ENCODE measurements at regions not wholly inside any gene's neighbourhood (a gene's known extent, or its start where the extent isn't known, plus 50 kb on each side); places are given as distances from the start of the nearest gene placed in this dataset.
A peak's percentile ranks its signal among the peaks of the same experiment; 100 is the strongest.

GRCh38 chr2:120856421-120856862 is 120.8 kb downstream of the GLI2 start:
- ATAC-seq (no peak), DNase-seq (ENCODE audit: low spot score) (peak; percentile 25)
- H3K4me3 Mint-ChIP-seq, result no peak overlapping the region
- no peaks in the 10 kb centered on the region for H3K9me3 Mint-ChIP-seq
- no peaks in the 10 kb centered on the region for H3K4me1 Mint-ChIP-seq (ENCODE audit: low read depth in 2 of 2)
- H3K27ac Mint-ChIP-seq, result no peak overlapping the region
- no peaks in the 10 kb centered on the region for H3K27me3 Mint-ChIP-seq
- H3K36me3 Mint-ChIP-seq, result no peaks in the 10 kb centered on the region

- Mint-ChIP-seq H3K27ac (no peak overlapping the region), H3K36me3 (no peaks in the 10 kb centered on the region), H3K27me3 (no peaks in the 10 kb centered on the region), H3K9me3 (no peaks in the 10 kb centered on the region), H3K4me1 (ENCODE audit: low read depth in 2 of 2) (no peaks in the 10 kb centered on the region), H3K4me3 (no peak overlapping the region)
- DNase-seq (ENCODE audit: low spot score) (no peak), ATAC-seq (no peak)
These were observed 121.8 kb downstream of the GLI2 start for GRCh38 chr2:120857422-120857821.

GRCh38 chr2:120857931-120858330 is 122.3 kb downstream of the GLI2 start:
- Mint-ChIP-seq H3K4me3 (no peak overlapping the region), H3K36me3 (no peaks in the 10 kb centered on the region), H3K4me1 (ENCODE audit: low read depth in 2 of 2) (no peaks in the 10 kb centered on the region), H3K9me3 (no peaks in the 10 kb centered on the region), H3K27me3 (no peaks in the 10 kb centered on the region), H3K27ac (no peak overlapping the region)
- DNase-seq (ENCODE audit: low spot score) (peak; percentile 56), ATAC-seq (no peak)

GRCh38 chr2:120858361-120859106 is 122.9 kb downstream of the GLI2 start:
- no peak overlapping the region for H3K4me3 Mint-ChIP-seq
- peak; percentile 55 for DNase-seq (ENCODE audit: low spot score)
- H3K36me3 Mint-ChIP-seq, result no peaks in the 10 kb centered on the region
- H3K27ac Mint-ChIP-seq, result no peak overlapping the region
- no peaks in the 10 kb centered on the region for H3K4me1 Mint-ChIP-seq (ENCODE audit: low read depth in 2 of 2)
- peaks cover 0 to under 1% of the 10 kb centered on the region in 2 donors for H3K27me3 Mint-ChIP-seq
- no peaks in the 10 kb centered on the region for H3K9me3 Mint-ChIP-seq
- ATAC-seq, result no peak

GRCh38 chr2:120859128-120859527 is 123.5 kb downstream of the GLI2 start:
- H3K4me3 Mint-ChIP-seq, result no peak overlapping the region
- no peaks in the 10 kb centered on the region for H3K9me3 Mint-ChIP-seq
- H3K4me1 Mint-ChIP-seq (ENCODE audit: low read depth in 2 of 2), result no peaks in the 10 kb centered on the region
- H3K36me3 Mint-ChIP-seq, result no peaks in the 10 kb centered on the region
- H3K27me3 Mint-ChIP-seq, result peaks cover 0 to 2% of the 10 kb centered on the region in 2 donors
- ATAC-seq, result no peak
- no peak overlapping the region for H3K27ac Mint-ChIP-seq
- DNase-seq (ENCODE audit: low spot score), result no peak

- H3K36me3 Mint-ChIP-seq, result no peaks in the 10 kb centered on the region
- DNase-seq (ENCODE audit: low spot score) (peak; percentile 48), ATAC-seq (no peak)
- H3K9me3 Mint-ChIP-seq, result no peaks in the 10 kb centered on the region
- H3K4me1 Mint-ChIP-seq (ENCODE audit: low read depth in 2 of 2), result no peaks in the 10 kb centered on the region
- H3K27ac Mint-ChIP-seq, result no peak overlapping the region
- no peak overlapping the region for H3K4me3 Mint-ChIP-seq
- peaks cover 0 to 2% of the 10 kb centered on the region in 2 donors for H3K27me3 Mint-ChIP-seq
These were observed 124.3 kb downstream of the GLI2 start for GRCh38 chr2:120859814-120860578.

GRCh38 chr2:120860579-120860922 is 124.9 kb downstream of the GLI2 start:
- no peaks in the 10 kb centered on the region for H3K4me1 Mint-ChIP-seq (ENCODE audit: low read depth in 2 of 2)
- peaks cover 0 to 2% of the 10 kb centered on the region in 2 donors for H3K27me3 Mint-ChIP-seq
- DNase-seq (ENCODE audit: low spot score) (no peak), ATAC-seq (no peak)
- H3K36me3 Mint-ChIP-seq, result no peaks in the 10 kb centered on the region
- H3K27ac Mint-ChIP-seq, result no peak overlapping the region
- H3K9me3 Mint-ChIP-seq, result no peaks in the 10 kb centered on the region
- H3K4me3 Mint-ChIP-seq, result no peak overlapping the region

- Mint-ChIP-seq H3K4me1 (ENCODE audit: low read depth in 2 of 2) (no peaks in the 10 kb centered on the region), H3K9me3 (no peaks in the 10 kb centered on the region), H3K36me3 (no peaks in the 10 kb centered on the region), H3K27ac (no peak overlapping the region), H3K4me3 (no peak overlapping the region), H3K27me3 (peaks cover 0 to 5% of the 10 kb centered on the region in 2 donors)
- no peak for ATAC-seq
- no peak for DNase-seq (ENCODE audit: low spot score)
These were observed 125.5 kb downstream of the GLI2 start for GRCh38 chr2:120861191-120861575.

- no peak overlapping the region for H3K27ac Mint-ChIP-seq
- no peaks in the 10 kb centered on the region for H3K36me3 Mint-ChIP-seq
- DNase-seq (ENCODE audit: low spot score) (peak; percentile 58), ATAC-seq (no peak)
- no peak overlapping the region for H3K4me3 Mint-ChIP-seq
- no peaks in the 10 kb centered on the region for H3K9me3 Mint-ChIP-seq
- no peaks in the 10 kb centered on the region for H3K4me1 Mint-ChIP-seq (ENCODE audit: low read depth in 2 of 2)
- H3K27me3 Mint-ChIP-seq, result peaks cover 0 to 7% of the 10 kb centered on the region in 2 donors
These were observed 126.0 kb downstream of the GLI2 start for GRCh38 chr2:120861576-120862191.

GRCh38 chr2:120862201-120863060 is 126.8 kb downstream of the GLI2 start:
- H3K36me3 Mint-ChIP-seq, result no peaks in the 10 kb centered on the region
- ATAC-seq (no peak), DNase-seq (ENCODE audit: low spot score) (peak; percentile 44)
- no peaks in the 10 kb centered on the region for H3K4me1 Mint-ChIP-seq (ENCODE audit: low read depth in 2 of 2)
- peaks cover 0 to 7% of the 10 kb centered on the region in 2 donors for H3K27me3 Mint-ChIP-seq
- H3K9me3 Mint-ChIP-seq, result no peaks in the 10 kb centered on the region
- no peak overlapping the region for H3K4me3 Mint-ChIP-seq
- no peak overlapping the region for H3K27ac Mint-ChIP-seq

- ATAC-seq, result no peak
- H3K27ac Mint-ChIP-seq, result no peak overlapping the region
- H3K36me3 Mint-ChIP-seq, result no peaks in the 10 kb centered on the region
These were observed 127.5 kb downstream of the GLI2 start for GRCh38 chr2:120863146-120863545.

GRCh38 chr2:120863661-120864320 is 128.1 kb downstream of the GLI2 start:
- no peak overlapping the region for H3K4me3 Mint-ChIP-seq
- H3K27me3 Mint-ChIP-seq, result peaks cover 11 to 17% of the 10 kb centered on the region in 2 donors
- ATAC-seq, result no peak
- no peaks in the 10 kb centered on the region for H3K36me3 Mint-ChIP-seq
- no peak for DNase-seq (ENCODE audit: low spot score)
- H3K4me1 Mint-ChIP-seq (ENCODE audit: low read depth in 2 of 2), result no peaks in the 10 kb centered on the region
- no peaks in the 10 kb centered on the region for H3K9me3 Mint-ChIP-seq
- no peak overlapping the region for H3K27ac Mint-ChIP-seq

More at GRCh38 chr2:120863146-120863545, 127.5 kb downstream of the GLI2 start:
- Mint-ChIP-seq H3K27me3 (peaks cover 4 to 11% of the 10 kb centered on the region in 2 donors), H3K4me1 (ENCODE audit: low read depth in 2 of 2) (no peaks in the 10 kb centered on the region), H3K9me3 (no peaks in the 10 kb centered on the region), H3K4me3 (no peak overlapping the region)
- no peak for DNase-seq (ENCODE audit: low spot score)

- DNase-seq (ENCODE audit: low spot score), result no peak
- Mint-ChIP-seq H3K4me1 (ENCODE audit: low read depth in 2 of 2) (no peaks in the 10 kb centered on the region), H3K4me3 (no peak overlapping the region), H3K27me3 (peaks cover 12 to 22% of the 10 kb centered on the region in 2 donors), H3K36me3 (no peaks in the 10 kb centered on the region), H3K9me3 (no peaks in the 10 kb centered on the region), H3K27ac (no peak overlapping the region)
- ATAC-seq, result no peak
These were observed 129.3 kb downstream of the GLI2 start for GRCh38 chr2:120864981-120865380.
